GM12892 (cell line): ENCODE measurements at regions not wholly inside any gene's neighbourhood (a gene's known extent, or its start where the extent isn't known, plus 50 kb on each side); places are given as distances from the start of the nearest gene placed in this dataset.

Source experiments
- DNase-seq: peaks from one replicate; pipeline ENCODE4 v3.0.0; 2011; ENCODE audit not compliant: insufficient read length
- FAIRE-seq: peaks from 2 replicates; lab custom pipeline; 2011; peaks lifted over from hg19 to GRCh38; lab: Jason Lieb, UNC
- POLR2A ChIP-seq: IDR thresholded peaks from 2 replicates; pipeline ENCODE4 v1.6.1; 2011; ENCODE audit warnings: low read depth, low read length, control low read depth
- POLR2AphosphoS5 ChIP-seq: IDR thresholded peaks from 2 replicates; pipeline ENCODE4 v1.6.1; 2011; ENCODE audit warnings: low read depth, low read length, control low read depth
- TAF1 ChIP-seq: IDR thresholded peaks from 2 replicates; pipeline ENCODE4 v1.6.1; 2011; ENCODE audit warnings: low read depth, mild to moderate bottlenecking, control low read depth, low read length, borderline replicate concordance

- FAIRE-seq: no peak
- no peak for DNase-seq
- no peak for TF ChIP-seq POLR2A
These were observed 223.6 kb downstream of the FOXO1 start for GRCh38 chr13:40442826-40443225.

GRCh38 chr13:40444241-40444640 is 222.2 kb downstream of the FOXO1 start:
- TF ChIP-seq TAF1 (no peak), POLR2AphosphoS5 (no peak), POLR2A (no peak)
- DNase-seq (no peak), FAIRE-seq (no peak)

GRCh38 chr13:40445557-40445990 is 220.9 kb downstream of the FOXO1 start:
- FAIRE-seq: peak; percentile 99
- TF ChIP-seq POLR2AphosphoS5 (peak; percentile 74; the same call in 1 of the 2 replicates), POLR2A (no peak)
- peak; percentile 73 for DNase-seq

- DNase-seq: no peak
- FAIRE-seq: peak; percentile 53
- no peak for TF ChIP-seq POLR2AphosphoS5
These were observed 220.1 kb downstream of the FOXO1 start for GRCh38 chr13:40446365-40446764.

GRCh38 chr13:40447857-40448256 is 218.6 kb downstream of the FOXO1 start:
- DNase-seq (no peak), FAIRE-seq (no peak)
- no peak for TF ChIP-seq TAF1
- no peak for TF ChIP-seq POLR2AphosphoS5
- no peak for TF ChIP-seq POLR2A

- FAIRE-seq: no peak
- no peak for DNase-seq
- TF ChIP-seq POLR2A (no peak), TAF1 (no peak), POLR2AphosphoS5 (no peak)
These were observed 214.3 kb downstream of the FOXO1 start for GRCh38 chr13:40452038-40452666.

- DNase-seq: no peak
- no peak for FAIRE-seq
These were observed 213.6 kb downstream of the FOXO1 start for GRCh38 chr13:40452741-40453334.

GRCh38 chr13:40453351-40454021 is 213.0 kb downstream of the FOXO1 start:
- DNase-seq: no peak
- FAIRE-seq: no peak
- TF ChIP-seq POLR2A (no peak), POLR2AphosphoS5 (no peak), TAF1 (no peak)

More at GRCh38 chr13:40452741-40453334, 213.6 kb downstream of the FOXO1 start:
- no peak for TF ChIP-seq POLR2A
- no peak for TF ChIP-seq POLR2AphosphoS5
- TF ChIP-seq TAF1: no peak

- DNase-seq (no peak), FAIRE-seq (no peak)
- TF ChIP-seq POLR2AphosphoS5: no peak
- TF ChIP-seq POLR2A: no peak
- TF ChIP-seq TAF1: no peak
These were observed 210.0 kb downstream of the FOXO1 start for GRCh38 chr13:40456397-40456953.

GRCh38 chr13:40456979-40457553 is 209.4 kb downstream of the FOXO1 start:
- TF ChIP-seq TAF1 (no peak), POLR2AphosphoS5 (no peak), POLR2A (no peak)
- DNase-seq: no peak
- FAIRE-seq: no peak

- no peak for TF ChIP-seq POLR2A
- no peak for TF ChIP-seq POLR2AphosphoS5
- no peak for TF ChIP-seq TAF1
- FAIRE-seq: no peak
- DNase-seq: no peak
These were observed 208.3 kb downstream of the FOXO1 start for GRCh38 chr13:40457929-40458719.

- TF ChIP-seq TAF1: no peak
- TF ChIP-seq POLR2AphosphoS5: no peak
- TF ChIP-seq POLR2A: no peak
- FAIRE-seq (no peak), DNase-seq (no peak)
These were observed 207.8 kb downstream of the FOXO1 start for GRCh38 chr13:40458720-40458990.
